GM18951 (cell line): ENCODE measurements at regions not wholly inside any gene's neighbourhood (a gene's known extent, or its start where the extent isn't known, plus 50 kb on each side); places are given as distances from the start of the nearest gene placed in this dataset.
"Not testable (repeated sequence)": the region's sequence is repeated elsewhere in the genome, so short reads cannot be mapped to it uniquely, and the experiment has no call there.

Source experiments
- POLR2A ChIP-seq: IDR thresholded peaks from 4 replicates; pipeline ENCODE4 v1.6.1; 2011; ENCODE audit warnings: mild to moderate bottlenecking; ENCODE audit not compliant: insufficient read length, insufficient read depth; ENCODE audit errors: extremely low read depth
- in situ Hi-C: fragments of 300-500 bp; cut with MboI; formaldehyde crosslinking; loops from one replicate; pipeline ENCODE4 v1.12.0; 2022; ENCODE audit warnings: low sequenced_read_pairs, mixed read lengths, inconsistent platforms; ENCODE audit not compliant: unreplicated experiment

- in situ Hi-C loops: no loop called here
- TF ChIP-seq POLR2A: no peak
These were observed 424.5 kb downstream of the SOX2 start for GRCh38 chr3:182136008-182136910.

DNA sequence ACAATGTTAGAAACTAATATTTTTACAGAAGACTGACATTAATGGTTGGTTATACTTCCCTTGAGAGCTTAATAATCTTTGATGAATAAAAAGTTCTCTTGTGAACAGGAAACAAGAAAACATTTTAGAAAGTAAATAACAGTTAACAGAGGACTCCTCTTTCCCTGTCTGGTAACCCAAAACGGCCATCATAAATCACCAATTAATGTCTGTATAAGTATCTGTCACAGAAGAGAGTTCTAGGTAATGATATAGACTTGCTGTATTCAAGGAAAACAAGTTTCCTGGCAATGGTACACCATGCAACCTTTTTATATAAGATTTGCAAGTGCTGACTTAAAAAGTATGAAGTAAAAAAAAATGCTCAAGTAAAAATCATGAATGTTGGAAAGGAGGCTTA is 426.7 kb downstream of the SOX2 start:
- TF ChIP-seq POLR2A: no peak
- in situ Hi-C loops: no loop called here

GRCh38 chr3:182139627-182140357 is 428.1 kb downstream of the SOX2 start:
- in situ Hi-C loops: no loop called here
- no peak for TF ChIP-seq POLR2A

DNA sequence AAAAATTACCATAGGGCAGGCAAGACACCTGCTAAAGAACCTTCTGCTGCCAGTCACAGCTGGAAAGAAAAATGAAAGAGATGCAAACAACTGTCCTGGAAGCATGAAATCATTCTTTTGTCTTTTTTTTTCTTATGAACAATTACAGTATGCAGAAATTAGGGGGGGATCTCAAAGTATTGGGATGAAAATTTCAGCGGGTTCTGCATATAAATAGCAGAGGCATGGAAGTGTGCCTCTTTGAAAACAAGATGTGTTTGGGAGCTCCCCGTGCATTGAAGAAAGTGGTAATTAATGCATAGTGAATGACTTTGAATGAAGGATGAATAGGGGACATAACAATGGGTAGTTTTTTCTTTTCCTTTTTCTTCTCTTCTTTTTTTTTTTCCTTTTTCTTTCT is 431.2 kb downstream of the SOX2 start:
- no peak for TF ChIP-seq POLR2A
- in situ Hi-C loops: no loop called here

GRCh38 chr3:182143903-182144302 is 432.2 kb downstream of the SOX2 start:
- no peak for TF ChIP-seq POLR2A
- in situ Hi-C loops: no loop called here

DNA sequence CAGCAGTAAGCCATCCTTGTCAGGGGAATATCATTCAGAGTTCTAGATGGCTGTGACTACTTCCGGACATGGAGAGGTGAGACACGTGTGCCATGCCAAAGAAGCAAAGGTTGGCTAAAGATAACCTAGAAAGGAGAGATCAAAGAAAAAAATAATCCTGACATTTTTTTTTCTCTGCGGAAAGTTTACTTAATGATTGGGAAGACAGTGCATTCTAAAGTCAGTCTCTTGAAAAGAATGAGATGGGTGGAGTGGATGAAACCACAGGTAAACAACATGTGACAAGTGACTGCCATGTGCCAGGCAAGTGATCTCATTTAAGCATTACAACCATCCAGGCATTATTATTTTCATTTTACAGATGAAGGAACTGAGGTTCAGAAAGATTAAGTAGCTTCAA is 436.6 kb downstream of the SOX2 start:
- in situ Hi-C loops: no loop called here
- no peak for TF ChIP-seq POLR2A

DNA sequence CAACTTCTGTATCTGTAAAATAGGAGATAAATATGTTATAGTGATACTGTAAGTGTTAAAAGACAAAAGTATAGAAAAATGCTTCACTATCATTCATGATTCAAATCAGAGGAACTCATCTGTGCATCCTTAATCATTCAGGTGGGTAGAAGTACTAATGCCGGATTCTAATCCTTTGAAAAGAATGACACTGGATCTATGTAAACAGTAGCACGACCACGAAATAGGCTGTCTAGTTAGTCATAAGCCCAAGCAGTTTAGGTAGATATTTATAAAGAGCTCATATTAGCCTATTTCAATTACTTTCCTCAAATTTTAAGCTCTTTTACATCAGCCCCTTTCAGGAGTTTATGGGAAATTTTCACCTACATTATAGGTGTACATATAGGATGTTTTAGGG is 437.9 kb downstream of the SOX2 start:
- in situ Hi-C loops: no loop called here
- no peak for TF ChIP-seq POLR2A

- in situ Hi-C loops: not testable (repeated sequence)
These were observed 444.6 kb downstream of the SOX2 start for GRCh38 chr3:182156326-182156725.

- in situ Hi-C loops: no loop called here
- no peak for TF ChIP-seq POLR2A
These were observed 453.5 kb downstream of the SOX2 start for GRCh38 chr3:182165234-182165633.

GRCh38 chr3:182172534-182172933 is 460.8 kb downstream of the SOX2 start:
- no peak for TF ChIP-seq POLR2A
- in situ Hi-C loops: no loop called here

DNA sequence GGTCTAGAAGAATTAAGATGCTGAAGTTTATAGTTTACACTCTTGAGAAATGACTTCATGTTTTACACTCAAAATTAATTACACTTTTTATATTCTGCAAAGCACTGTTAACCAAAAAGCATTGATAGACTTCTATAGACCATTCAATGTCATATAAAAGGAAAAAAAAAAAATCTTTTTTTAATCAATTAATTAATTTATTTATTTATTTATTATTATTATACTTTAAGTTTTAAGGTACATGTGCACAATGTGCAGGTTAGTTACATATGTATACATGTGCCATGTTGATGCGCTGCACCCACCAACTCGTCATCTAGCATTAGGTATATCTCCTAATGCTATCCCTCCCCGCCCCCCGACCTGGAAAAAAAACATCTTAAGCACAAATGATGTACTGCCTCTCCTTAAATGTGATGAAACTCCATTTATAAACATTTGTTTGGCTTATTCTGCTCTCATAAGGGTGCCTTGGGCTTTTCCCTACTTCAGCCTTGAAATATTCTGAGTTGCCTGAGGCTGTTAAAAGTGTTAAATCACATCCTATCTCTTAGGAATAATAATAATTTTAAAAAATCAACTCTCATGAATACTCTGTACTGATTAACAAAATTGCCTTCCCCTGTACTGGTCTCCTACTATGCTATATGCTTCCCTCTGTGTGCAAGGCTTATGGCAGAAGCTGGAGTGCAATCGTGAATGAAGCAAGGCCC is 466.9 kb downstream of the SOX2 start:
- in situ Hi-C loops: no loop called here
- TF ChIP-seq POLR2A: no peak

DNA sequence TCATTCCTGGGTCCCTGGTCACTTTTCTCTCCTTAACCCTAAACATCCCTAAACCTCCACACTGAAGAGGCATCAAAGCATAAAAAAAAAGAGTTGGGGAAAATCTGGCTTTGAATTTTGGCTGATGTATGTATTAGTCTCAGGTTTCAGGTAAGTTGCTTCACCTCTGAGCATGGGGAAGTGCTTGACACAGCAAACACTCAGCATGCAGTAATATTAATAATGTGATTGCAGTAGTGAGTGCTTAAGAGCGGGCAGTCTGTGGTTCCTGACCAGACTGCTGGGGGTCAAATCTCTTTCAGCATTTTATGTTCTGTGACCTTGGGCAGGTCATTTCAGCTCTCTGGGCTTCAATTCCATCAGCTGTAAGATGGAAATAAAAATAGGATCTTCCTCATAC is 467.9 kb downstream of the SOX2 start:
- in situ Hi-C loops: no loop called here
- no peak for TF ChIP-seq POLR2A

DNA sequence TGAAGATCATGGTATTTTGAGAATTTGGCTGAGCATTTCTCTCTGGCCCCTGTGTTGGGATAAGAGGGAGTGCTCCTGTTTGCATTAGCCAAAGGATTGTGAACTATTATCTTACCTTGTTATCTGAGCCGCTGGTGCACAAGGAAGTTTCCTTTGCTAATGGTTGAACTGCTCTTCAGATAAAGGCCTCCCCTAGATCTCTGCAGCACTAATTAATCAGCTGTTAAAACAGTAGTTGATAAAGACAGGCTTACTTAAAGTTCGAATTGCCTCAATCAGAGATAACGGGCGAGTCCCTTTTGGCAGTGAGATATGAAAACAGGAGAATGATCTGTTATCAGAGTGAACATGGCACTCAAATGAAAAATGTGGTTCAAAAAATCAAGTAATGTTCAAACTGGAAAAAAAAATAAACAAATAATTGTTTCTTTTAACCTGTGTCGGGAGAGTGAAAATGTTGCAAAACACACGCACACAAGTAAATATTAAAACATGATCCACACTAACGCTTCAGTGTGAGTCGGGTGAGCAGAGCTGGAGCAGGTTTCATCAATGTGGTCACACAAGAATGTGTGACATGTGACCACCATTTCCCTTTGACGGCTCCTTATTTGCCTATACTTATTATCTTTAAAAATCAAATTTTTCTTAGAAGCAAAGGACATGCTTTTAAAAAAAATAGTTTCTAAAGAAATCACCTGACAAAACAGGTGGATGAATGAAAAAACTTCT is 469.1 kb downstream of the SOX2 start:
- in situ Hi-C loops: no loop called here
- TF ChIP-seq POLR2A: no peak
